ENCODE measurements at regions not wholly inside any gene's neighbourhood (a gene's known extent, or its start where the extent isn't known, plus 50 kb on each side); places are given as distances from the start of the nearest gene placed in this dataset.
A peak's percentile ranks its signal among the peaks of the same experiment; 100 is the strongest.

DNA sequence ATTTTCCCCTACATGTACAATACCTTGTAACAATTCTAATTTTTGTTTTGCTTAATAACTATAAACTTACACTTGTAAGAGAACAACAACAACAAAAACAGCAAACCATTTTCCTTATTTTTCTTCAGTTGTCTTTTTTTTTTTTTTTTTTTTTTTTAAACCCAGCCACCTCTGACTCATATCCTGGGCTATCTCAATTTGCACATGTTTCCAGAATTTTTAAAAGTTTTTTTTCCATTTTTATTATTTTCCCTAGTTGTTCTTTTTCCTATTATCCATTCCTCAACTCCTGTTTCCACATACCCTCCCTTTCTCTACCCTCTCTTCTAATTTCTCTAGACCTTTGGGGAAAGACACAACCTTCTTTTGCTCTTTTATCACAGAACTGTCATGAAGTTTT is 112.5 kb downstream of the EFEMP1 start:
- Histone ChIP-seq H3K27ac (no peak overlapping the region), H3K36me3 (no peaks in the 10 kb centered on the region), H3K9me3 (no peaks in the 10 kb centered on the region), H3K27me3 (no peaks in the 10 kb centered on the region), H3K4me1 (no peaks in the 10 kb centered on the region), H3K4me3 (replicated peaks in 1 of 3) (no peak overlapping the region)
- no peak for DNase-seq
- TF ChIP-seq CTCF (IDR thresholded peaks at IDR 0.05) (no peak), POLR2A (IDR thresholded peaks at IDR 0.05) (no peak)
- intact Hi-C loops (cut with DNase I), result no loop called here

DNA sequence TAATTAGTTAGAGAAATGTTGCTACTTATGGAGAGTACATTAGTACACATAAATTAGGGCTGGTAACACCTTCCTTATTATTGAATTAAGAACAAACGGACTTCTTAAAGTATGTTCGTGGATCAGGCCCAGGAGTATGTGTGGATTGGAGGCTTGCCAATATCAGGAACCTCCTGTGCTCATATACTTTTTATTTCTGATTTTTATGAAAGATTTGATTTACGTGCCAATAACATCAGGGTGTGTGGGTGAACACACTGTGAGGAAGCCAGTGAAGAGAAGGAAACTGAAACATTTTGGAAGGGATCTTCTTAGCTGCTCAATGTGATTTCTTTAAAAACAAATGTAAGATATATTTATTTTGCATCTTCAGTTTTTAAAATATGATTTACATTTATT is 113.0 kb downstream of the EFEMP1 start:
- H3K4me1 ChIP-seq, result peaks cover 1 to 2% of the 10 kb centered on the region in 2 donors
- no peak for DNase-seq
- H3K27ac ChIP-seq, result no peak overlapping the region
- no peaks in the 10 kb centered on the region for H3K9me3 ChIP-seq
- no peaks in the 10 kb centered on the region for H3K27me3 ChIP-seq
- H3K4me3 ChIP-seq (replicated peaks in 1 of 3), result no peak overlapping the region
- intact Hi-C loops (cut with DNase I), result no loop called here
- WGBS, 2 donors, result 80 to 84% methylated on average over 3 of the region's 3 CpGs
- TF ChIP-seq POLR2A (IDR thresholded peaks at IDR 0.05), result no peak
- TF ChIP-seq CTCF (IDR thresholded peaks at IDR 0.05), result no peak
- H3K36me3 ChIP-seq, result no peaks in the 10 kb centered on the region

DNA sequence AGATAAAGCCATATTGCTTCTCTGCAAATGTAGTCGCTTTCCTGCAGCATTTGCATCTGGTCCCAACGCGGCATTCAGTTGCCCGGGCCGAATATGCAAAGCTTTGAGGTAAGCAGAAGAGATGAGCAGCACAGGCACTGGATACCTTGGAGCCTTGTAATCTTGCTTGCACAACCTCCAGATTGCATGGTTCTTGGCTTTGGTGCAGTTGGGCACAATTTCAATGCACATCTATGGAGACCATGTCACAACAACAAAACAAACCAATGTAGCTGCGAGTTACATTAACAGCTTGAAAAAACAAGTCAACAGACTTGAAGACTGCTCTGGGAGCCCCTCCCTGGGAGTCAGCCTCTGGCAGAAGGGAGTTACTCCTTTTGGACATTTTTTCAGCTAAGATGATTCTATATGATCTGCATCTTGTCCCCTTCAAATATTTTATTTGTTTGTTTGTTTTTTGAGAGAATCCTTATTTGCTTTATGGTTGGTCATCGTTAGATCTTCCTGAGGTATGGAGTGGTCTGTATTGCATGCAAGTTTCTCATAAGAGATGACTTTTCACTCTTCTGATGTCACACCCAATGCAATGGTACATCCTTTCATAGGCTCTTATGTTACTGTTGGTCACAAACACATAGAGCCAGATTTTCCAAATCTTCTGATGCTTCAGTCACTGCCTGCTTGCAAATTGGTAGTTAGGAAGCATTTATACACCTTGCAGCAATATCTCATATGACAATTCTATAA is 113.5 kb downstream of the EFEMP1 start:
- TF ChIP-seq POLR2A (IDR thresholded peaks at IDR 0.05) (no peak), CTCF (IDR thresholded peaks at IDR 0.05) (no peak)
- H3K36me3 ChIP-seq, result no peaks in the 10 kb centered on the region
- intact Hi-C loops (cut with DNase I), result no loop called here
- 49 to 76% methylated on average over 7 of the region's 7 CpGs for WGBS, 2 donors
- no peak overlapping the region for H3K4me3 ChIP-seq (replicated peaks in 1 of 3)
- H3K27me3 ChIP-seq, result no peaks in the 10 kb centered on the region
- no peaks in the 10 kb centered on the region for H3K9me3 ChIP-seq
- H3K27ac ChIP-seq, result no peak overlapping the region
- peaks cover 3 to 6% of the 10 kb centered on the region in 2 donors for H3K4me1 ChIP-seq
- DNase-seq, result no peak

DNA sequence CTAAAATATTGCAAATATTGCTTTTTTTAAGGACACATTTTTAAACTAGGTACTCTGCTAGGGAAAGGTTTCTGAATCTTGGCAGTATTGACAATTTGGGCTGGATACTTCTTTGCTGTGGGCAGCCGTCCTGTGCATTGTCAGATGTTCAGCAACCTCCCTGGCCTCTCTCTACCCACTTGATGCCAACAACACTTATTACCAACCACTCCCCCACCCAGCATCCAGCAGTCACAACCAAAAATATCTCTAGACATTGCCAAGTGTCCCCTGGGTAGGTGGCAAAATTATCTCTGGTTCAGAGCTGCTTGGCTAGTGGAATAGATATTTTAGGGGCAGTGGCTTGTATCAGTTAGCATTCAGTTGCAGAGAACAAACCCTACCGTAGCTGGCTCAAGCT is 114.3 kb upstream of the PNPT1 start:
- Histone ChIP-seq H3K9me3 (no peaks in the 10 kb centered on the region), H3K27me3 (no peaks in the 10 kb centered on the region), H3K4me3 (replicated peaks in 1 of 3) (no peak overlapping the region), H3K4me1 (peaks cover 11% of the 10 kb centered on the region in 2 donors), H3K27ac (no peak overlapping the region), H3K36me3 (no peaks in the 10 kb centered on the region)
- DNase-seq, result no peak
- TF ChIP-seq CTCF (IDR thresholded peaks at IDR 0.05), result no peak
- no peak for TF ChIP-seq POLR2A (IDR thresholded peaks at IDR 0.05)
- intact Hi-C loops (cut with DNase I), result no loop called here
- WGBS, 2 donors, result 74 to 78% methylated on average over 2 of the region's 2 CpGs

- Histone ChIP-seq H3K27me3 (no peaks in the 10 kb centered on the region), H3K36me3 (no peaks in the 10 kb centered on the region), H3K9me3 (no peaks in the 10 kb centered on the region), H3K4me3 (replicated peaks in 1 of 3) (no peak overlapping the region), H3K27ac (no peak overlapping the region), H3K4me1 (peaks cover 11% of the 10 kb centered on the region in 2 donors)
- intact Hi-C loops (cut with DNase I), result no loop called here
- 48 to 60% methylated on average over 2 of the region's 2 CpGs for WGBS, 2 donors
- TF ChIP-seq POLR2A (IDR thresholded peaks at IDR 0.05) (no peak), CTCF (IDR thresholded peaks at IDR 0.05) (no peak)
- DNase-seq, result peak in 1 of 2 donors; percentile 34
Measured at GRCh38 chr2:55805686-55806085, 112.0 kb upstream of the PNPT1 start.
